Stimulated activated naive CD8-positive, alpha-beta T cell treated with anti-CD3 and anti-CD28 coated beads, Interleukin-15, Interleukin-2, amounts not matched to agents 100 U/mL and 50 U/mL, for 24 hours (primary cell): ENCODE measurements at regions not wholly inside any gene's neighbourhood (a gene's known extent, or its start where the extent isn't known, plus 50 kb on each side); places are given as distances from the start of the nearest gene placed in this dataset.
"Not testable (repeated sequence)": the region's sequence is repeated elsewhere in the genome, so short reads cannot be mapped to it uniquely, and the experiment has no call there.

ENCODE experiments used
- ATAC-seq: fragments of 150-1000 bp; cut with Tn5 transposase; one replicate; pipeline ENCODE4 v1.10.0; 2021
- DNase-seq: peaks from one replicate; pipeline ENCODE4 v3.0.0; 2021

- ATAC-seq (no peak), DNase-seq (no peak)
These were observed 60.2 kb downstream of the TFAP2C start for GRCh38 chr20:56689318-56689717.

GRCh38 chr20:56689852-56690485 lies 60.9 kb downstream of the TFAP2C start:
- DNase-seq (no peak), ATAC-seq (no peak)

- no peak for ATAC-seq
- DNase-seq: no peak
These were observed 61.5 kb downstream of the TFAP2C start for GRCh38 chr20:56690531-56691175.

GRCh38 chr20:56691325-56691998 lies 62.4 kb downstream of the TFAP2C start:
- ATAC-seq (no peak), DNase-seq (no peak)

GRCh38 chr20:56693217-56693616 lies 64.1 kb downstream of the TFAP2C start:
- no peak for DNase-seq

GRCh38 chr20:56697476-56697875 lies 68.4 kb downstream of the TFAP2C start:
- DNase-seq: no peak

More at GRCh38 chr20:56693217-56693616, 64.1 kb downstream of the TFAP2C start:
- ATAC-seq: no peak

GRCh38 chr20:56698297-56698696 lies 69.2 kb downstream of the TFAP2C start:
- DNase-seq: no peak
- no peak for ATAC-seq

More at GRCh38 chr20:56697476-56697875, 68.4 kb downstream of the TFAP2C start:
- ATAC-seq: no peak

- DNase-seq (no peak), ATAC-seq (no peak)
These were observed 69.6 kb downstream of the TFAP2C start for GRCh38 chr20:56698749-56699148.

- DNase-seq (no peak), ATAC-seq (no peak)
These were observed 74.1 kb downstream of the TFAP2C start for GRCh38 chr20:56702931-56703840.

- no peak for ATAC-seq
These were observed 77.8 kb downstream of the TFAP2C start for GRCh38 chr20:56706867-56707360.

GRCh38 chr20:56708991-56709390 lies 79.9 kb downstream of the TFAP2C start:
- no peak for DNase-seq
- no peak for ATAC-seq

More at GRCh38 chr20:56706867-56707360, 77.8 kb downstream of the TFAP2C start:
- no peak for DNase-seq

- DNase-seq: no peak
- ATAC-seq: no peak
These were observed 81.0 kb downstream of the TFAP2C start for GRCh38 chr20:56710125-56710524.

GRCh38 chr20:56710577-56710976 lies 81.5 kb downstream of the TFAP2C start:
- ATAC-seq, DNase-seq: not testable (repeated sequence)

GRCh38 chr20:56711018-56711417 lies 81.9 kb downstream of the TFAP2C start:
- ATAC-seq (no peak), DNase-seq (no peak)

- no peak for DNase-seq
- ATAC-seq: no peak
These were observed 86.2 kb downstream of the TFAP2C start for GRCh38 chr20:56715309-56715708.

- DNase-seq: no peak
These were observed 86.9 kb downstream of the TFAP2C start for GRCh38 chr20:56715902-56716519.

GRCh38 chr20:56716806-56717205 lies 87.7 kb downstream of the TFAP2C start:
- ATAC-seq (no peak), DNase-seq (no peak)

More at GRCh38 chr20:56715902-56716519, 86.9 kb downstream of the TFAP2C start:
- no peak for ATAC-seq

- DNase-seq (no peak), ATAC-seq (no peak)
These were observed 89.7 kb downstream of the TFAP2C start for GRCh38 chr20:56718816-56719215.

- DNase-seq: no peak
- no peak for ATAC-seq
These were observed 91.6 kb downstream of the TFAP2C start for GRCh38 chr20:56720620-56721213.

GRCh38 chr20:56722042-56722441 lies 92.9 kb downstream of the TFAP2C start:
- ATAC-seq (no peak), DNase-seq (no peak)

GRCh38 chr20:56723331-56723730 lies 94.2 kb downstream of the TFAP2C start:
- no peak for ATAC-seq
- DNase-seq: no peak
